Mammary epithelial cell (primary cell): ENCODE measurements at regions not wholly inside any gene's neighbourhood (a gene's known extent, or its start where the extent isn't known, plus 50 kb on each side); places are given as distances from the start of the nearest gene placed in this dataset.

ENCODE experiments used
- EZH2 ChIP-seq: IDR thresholded peaks from 2 replicates; pipeline ENCODE4 v1.6.1; 2012; ENCODE audit warnings: low read length, inconsistent platforms, borderline replicate concordance
- TF ChIP-seq, protein P1 (sequence below), 2 donors: IDR thresholded peaks in 1 of 2; conservative IDR thresholded peaks in 1 of 2; 2 replicates each; pipeline ENCODE4 v1.5.1; 2011 to 2012; ENCODE audit warnings: inconsistent platforms in 2 of 2, low read length in 2 of 2, mild to moderate bottlenecking in 2 of 2, control low read depth in 1 of 2, low read depth in 1 of 2; ENCODE audit not compliant: insufficient read depth in 1 of 2; ENCODE audit errors: extremely low read depth in 1 of 2

DNA sequence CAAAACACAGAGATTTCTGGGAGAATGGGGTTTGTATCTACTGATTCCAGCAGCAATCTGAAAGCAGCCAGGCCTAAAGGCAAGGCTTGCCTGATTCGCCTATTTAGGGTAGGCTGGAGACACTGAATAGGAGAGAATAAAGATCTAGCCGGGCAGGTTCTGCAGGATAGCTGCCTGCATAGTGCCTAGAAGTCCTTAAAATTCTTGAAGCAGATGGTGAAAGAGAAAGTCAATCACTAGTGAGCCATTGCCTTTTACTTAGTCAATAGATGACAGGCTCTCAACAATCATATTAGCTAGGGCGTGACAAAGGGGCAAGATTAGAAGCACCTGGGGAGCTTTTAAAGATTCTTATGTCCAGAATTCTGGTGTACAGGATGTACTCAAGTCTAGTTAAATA is 522.7 kb downstream of the HTR1A start:
- TF ChIP-seq, protein P1, sequence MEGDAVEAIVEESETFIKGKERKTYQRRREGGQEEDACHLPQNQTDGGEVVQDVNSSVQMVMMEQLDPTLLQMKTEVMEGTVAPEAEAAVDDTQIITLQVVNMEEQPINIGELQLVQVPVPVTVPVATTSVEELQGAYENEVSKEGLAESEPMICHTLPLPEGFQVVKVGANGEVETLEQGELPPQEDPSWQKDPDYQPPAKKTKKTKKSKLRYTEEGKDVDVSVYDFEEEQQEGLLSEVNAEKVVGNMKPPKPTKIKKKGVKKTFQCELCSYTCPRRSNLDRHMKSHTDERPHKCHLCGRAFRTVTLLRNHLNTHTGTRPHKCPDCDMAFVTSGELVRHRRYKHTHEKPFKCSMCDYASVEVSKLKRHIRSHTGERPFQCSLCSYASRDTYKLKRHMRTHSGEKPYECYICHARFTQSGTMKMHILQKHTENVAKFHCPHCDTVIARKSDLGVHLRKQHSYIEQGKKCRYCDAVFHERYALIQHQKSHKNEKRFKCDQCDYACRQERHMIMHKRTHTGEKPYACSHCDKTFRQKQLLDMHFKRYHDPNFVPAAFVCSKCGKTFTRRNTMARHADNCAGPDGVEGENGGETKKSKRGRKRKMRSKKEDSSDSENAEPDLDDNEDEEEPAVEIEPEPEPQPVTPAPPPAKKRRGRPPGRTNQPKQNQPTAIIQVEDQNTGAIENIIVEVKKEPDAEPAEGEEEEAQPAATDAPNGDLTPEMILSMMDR (conservative IDR thresholded peaks at IDR 0.05 in 1 of 2, IDR thresholded peaks at IDR 0.05 in 1 of 2; ENCODE audit: extremely low read depth in 1 of 2, insufficient read depth in 1 of 2, low read depth in 1 of 2, low read length in 2 of 2) = no peak
- TF ChIP-seq EZH2 = no peak
